GM12875 (cell line): ENCODE measurements at regions not wholly inside any gene's neighbourhood (a gene's known extent, or its start where the extent isn't known, plus 50 kb on each side); places are given as distances from the start of the nearest gene placed in this dataset.

ENCODE experiments used
- H3K4me3 ChIP-seq: one replicate; pipeline ENCODE4 v1.5.1; 2011; ENCODE audit warnings: low read depth, low read length, control low read depth
- CTCF ChIP-seq: IDR thresholded peaks from 2 replicates; pipeline ENCODE4 v1.5.1; 2011; ENCODE audit warnings: low read depth, mild to moderate bottlenecking, control low read depth, inconsistent platforms, low read length, moderate library complexity, borderline replicate concordance; ENCODE audit not compliant: insufficient read depth

DNA sequence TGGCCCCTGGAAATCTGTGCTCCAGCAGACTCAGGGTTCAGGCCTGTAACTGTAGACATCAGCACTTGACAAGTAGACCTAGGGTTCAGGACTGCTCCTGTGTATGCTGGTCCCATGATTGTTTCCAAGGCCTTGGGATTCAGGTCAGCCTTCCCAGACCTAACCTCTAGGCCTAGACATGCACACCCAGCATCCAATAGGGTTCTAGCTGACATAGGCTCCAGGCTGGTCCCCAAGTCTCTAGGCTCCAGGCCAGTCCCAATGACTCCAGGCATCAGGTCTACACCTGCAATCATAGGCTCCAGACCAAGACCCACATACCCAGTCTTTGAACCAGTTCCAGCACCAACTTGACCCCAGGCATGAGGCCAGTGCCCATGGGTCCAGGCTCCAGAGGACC lies 166.2 kb upstream of the GRIA4 start:
- no peak overlapping the region for H3K4me3 ChIP-seq
- no peak for TF ChIP-seq CTCF

- no peak overlapping the region for H3K4me3 ChIP-seq
- TF ChIP-seq CTCF, result no peak
Observed at GRCh38 chr11:105432241-105432995, 177.5 kb upstream of the GRIA4 start.

GRCh38 chr11:105429096-105429910 lies 180.6 kb upstream of the GRIA4 start:
- H3K4me3 ChIP-seq, result no peak overlapping the region
- no peak for TF ChIP-seq CTCF

DNA sequence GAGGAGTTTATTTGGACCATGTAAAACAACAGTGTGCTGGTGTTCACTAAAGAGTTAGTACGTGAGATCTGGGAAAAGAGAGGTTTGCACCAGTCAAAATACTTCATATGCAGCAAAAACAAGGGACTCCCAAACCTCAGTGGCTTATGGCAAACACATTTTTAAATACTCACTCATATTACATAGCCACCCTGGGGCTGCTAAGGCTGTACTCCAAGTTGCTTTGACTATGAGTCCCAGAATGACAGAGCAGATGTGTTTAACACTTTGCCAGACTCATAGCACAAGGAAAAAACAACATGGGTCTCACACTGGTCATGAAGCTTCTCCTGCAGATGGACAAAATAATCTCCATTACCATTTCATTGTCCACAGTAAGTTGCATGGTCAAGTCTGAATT lies 202.8 kb upstream of the GRIA4 start:
- TF ChIP-seq CTCF, result no peak
- H3K4me3 ChIP-seq, result no peak overlapping the region

DNA sequence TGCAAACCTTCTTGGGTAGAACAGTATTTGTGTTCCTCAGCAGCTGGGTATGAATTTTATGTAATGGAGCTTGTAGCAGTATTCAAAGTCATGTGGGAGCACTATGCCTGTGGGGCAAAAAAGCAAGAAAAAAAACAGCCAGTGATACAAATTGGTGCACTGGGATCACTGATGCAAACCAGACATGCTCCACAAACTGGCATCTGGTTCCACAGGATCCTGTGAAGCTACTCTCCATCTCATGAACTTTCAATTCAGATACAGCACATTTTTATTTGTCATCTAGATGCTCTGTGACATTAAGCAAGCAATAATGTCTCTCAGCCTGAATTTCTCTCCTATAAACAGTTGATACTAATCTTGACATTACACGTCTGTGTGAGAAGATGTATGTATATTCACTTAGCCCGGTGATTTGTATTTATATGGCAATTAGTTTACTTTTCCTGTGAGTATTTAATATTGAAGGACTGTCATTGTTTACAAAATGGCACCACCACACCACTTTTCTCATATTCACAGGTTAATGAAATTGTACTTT lies 208.5 kb upstream of the GRIA4 start:
- H3K4me3 ChIP-seq, result no peak overlapping the region
- TF ChIP-seq CTCF, result no peak

- TF ChIP-seq CTCF, result no peak
Observed at GRCh38 chr11:105399511-105399910, 210.4 kb upstream of the GRIA4 start.

More at GRCh38 chr11:105399511-105399910, 210.4 kb upstream of the GRIA4 start:
- H3K4me3 ChIP-seq, result no peak overlapping the region
